WTC11 (cell line): ENCODE measurements at regions not wholly inside any gene's neighbourhood (a gene's known extent, or its start where the extent isn't known, plus 50 kb on each side); places are given as distances from the start of the nearest gene placed in this dataset.

ENCODE experiments used
- ELF4 ChIP-seq: sonication (generic); formaldehyde crosslinking; IDR thresholded peaks from 2 replicates; pipeline ENCODE4 v1.8.1; 2022; ENCODE audit warnings: low read depth, mild to moderate bottlenecking, moderate library complexity, missing genetic modification reagents
- ESRRA ChIP-seq: sonication (generic); formaldehyde crosslinking; IDR thresholded peaks from 2 replicates; pipeline ENCODE4 v1.8.1; 2022; ENCODE audit warnings: mild to moderate bottlenecking, missing genetic modification reagents, borderline replicate concordance
- IRF2 ChIP-seq: sonication (generic); formaldehyde crosslinking; IDR thresholded peaks from 2 replicates; pipeline ENCODE4 v1.8.0; 2022; ENCODE audit warnings: low read depth, missing genetic modification reagents, borderline replicate concordance
- TEAD4 ChIP-seq: sonication (generic); formaldehyde crosslinking; IDR thresholded peaks from 2 replicates; pipeline ENCODE4 v1.8.0; 2022; ENCODE audit warnings: mild to moderate bottlenecking, missing genetic modification reagents
- TF ChIP-seq, protein P1 (sequence below): sonication (generic); formaldehyde crosslinking; IDR thresholded peaks from 2 replicates; pipeline ENCODE4 v1.8.0; 2022; ENCODE audit warnings: mild to moderate bottlenecking, missing genetic modification reagents
- TF ChIP-seq, protein P2 (sequence below): fragments of 200-600 bp; IDR thresholded peaks from 2 replicates; pipeline ENCODE4 v1.8.0; 2022; ENCODE audit warnings: antibody characterized with exemption
- TF ChIP-seq, protein P3 (sequence below): sonication (generic); formaldehyde crosslinking; IDR thresholded peaks from 2 replicates; pipeline ENCODE4 v1.8.0; 2023; ENCODE audit warnings: missing genetic modification reagents, mild to moderate bottlenecking, borderline replicate concordance
- TF ChIP-seq, protein P4 (sequence below): sonication (generic); formaldehyde crosslinking; conservative IDR thresholded peaks from 2 replicates; pipeline ENCODE4 v1.8.1; 2022; ENCODE audit warnings: mild to moderate bottlenecking, missing genetic modification reagents

DNA sequence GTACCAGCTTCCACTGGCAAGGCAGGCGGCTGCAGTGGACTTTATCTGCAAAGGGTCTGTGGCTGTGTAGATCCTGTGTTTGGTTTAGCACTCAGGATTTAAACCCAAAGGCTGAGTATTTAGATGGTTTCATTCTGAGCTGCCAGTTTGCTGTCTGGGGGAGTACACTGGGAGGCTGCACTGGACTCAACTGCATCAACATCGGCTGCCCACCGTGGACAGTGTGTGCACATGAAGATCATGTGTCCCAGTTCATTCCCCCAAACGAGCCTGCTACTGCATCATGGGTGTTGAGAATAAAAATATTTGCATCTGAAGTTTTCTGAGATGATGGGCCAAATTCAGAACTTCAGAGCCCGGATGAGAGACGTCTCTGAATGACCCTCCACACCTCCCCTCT lies 328.6 kb upstream of the SHH start:
- TF ChIP-seq, protein P1, sequence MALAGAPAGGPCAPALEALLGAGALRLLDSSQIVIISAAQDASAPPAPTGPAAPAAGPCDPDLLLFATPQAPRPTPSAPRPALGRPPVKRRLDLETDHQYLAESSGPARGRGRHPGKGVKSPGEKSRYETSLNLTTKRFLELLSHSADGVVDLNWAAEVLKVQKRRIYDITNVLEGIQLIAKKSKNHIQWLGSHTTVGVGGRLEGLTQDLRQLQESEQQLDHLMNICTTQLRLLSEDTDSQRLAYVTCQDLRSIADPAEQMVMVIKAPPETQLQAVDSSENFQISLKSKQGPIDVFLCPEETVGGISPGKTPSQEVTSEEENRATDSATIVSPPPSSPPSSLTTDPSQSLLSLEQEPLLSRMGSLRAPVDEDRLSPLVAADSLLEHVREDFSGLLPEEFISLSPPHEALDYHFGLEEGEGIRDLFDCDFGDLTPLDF (CRISPR knock-in tag): no peak
- TF ChIP-seq, protein P2, sequence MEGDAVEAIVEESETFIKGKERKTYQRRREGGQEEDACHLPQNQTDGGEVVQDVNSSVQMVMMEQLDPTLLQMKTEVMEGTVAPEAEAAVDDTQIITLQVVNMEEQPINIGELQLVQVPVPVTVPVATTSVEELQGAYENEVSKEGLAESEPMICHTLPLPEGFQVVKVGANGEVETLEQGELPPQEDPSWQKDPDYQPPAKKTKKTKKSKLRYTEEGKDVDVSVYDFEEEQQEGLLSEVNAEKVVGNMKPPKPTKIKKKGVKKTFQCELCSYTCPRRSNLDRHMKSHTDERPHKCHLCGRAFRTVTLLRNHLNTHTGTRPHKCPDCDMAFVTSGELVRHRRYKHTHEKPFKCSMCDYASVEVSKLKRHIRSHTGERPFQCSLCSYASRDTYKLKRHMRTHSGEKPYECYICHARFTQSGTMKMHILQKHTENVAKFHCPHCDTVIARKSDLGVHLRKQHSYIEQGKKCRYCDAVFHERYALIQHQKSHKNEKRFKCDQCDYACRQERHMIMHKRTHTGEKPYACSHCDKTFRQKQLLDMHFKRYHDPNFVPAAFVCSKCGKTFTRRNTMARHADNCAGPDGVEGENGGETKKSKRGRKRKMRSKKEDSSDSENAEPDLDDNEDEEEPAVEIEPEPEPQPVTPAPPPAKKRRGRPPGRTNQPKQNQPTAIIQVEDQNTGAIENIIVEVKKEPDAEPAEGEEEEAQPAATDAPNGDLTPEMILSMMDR: no peak
- TF ChIP-seq ELF4 (CRISPR knock-in tag) (no peak), TEAD4 (CRISPR knock-in tag) (no peak), ESRRA (CRISPR knock-in tag) (no peak), IRF2 (CRISPR knock-in tag) (no peak)
- TF ChIP-seq, protein P3, sequence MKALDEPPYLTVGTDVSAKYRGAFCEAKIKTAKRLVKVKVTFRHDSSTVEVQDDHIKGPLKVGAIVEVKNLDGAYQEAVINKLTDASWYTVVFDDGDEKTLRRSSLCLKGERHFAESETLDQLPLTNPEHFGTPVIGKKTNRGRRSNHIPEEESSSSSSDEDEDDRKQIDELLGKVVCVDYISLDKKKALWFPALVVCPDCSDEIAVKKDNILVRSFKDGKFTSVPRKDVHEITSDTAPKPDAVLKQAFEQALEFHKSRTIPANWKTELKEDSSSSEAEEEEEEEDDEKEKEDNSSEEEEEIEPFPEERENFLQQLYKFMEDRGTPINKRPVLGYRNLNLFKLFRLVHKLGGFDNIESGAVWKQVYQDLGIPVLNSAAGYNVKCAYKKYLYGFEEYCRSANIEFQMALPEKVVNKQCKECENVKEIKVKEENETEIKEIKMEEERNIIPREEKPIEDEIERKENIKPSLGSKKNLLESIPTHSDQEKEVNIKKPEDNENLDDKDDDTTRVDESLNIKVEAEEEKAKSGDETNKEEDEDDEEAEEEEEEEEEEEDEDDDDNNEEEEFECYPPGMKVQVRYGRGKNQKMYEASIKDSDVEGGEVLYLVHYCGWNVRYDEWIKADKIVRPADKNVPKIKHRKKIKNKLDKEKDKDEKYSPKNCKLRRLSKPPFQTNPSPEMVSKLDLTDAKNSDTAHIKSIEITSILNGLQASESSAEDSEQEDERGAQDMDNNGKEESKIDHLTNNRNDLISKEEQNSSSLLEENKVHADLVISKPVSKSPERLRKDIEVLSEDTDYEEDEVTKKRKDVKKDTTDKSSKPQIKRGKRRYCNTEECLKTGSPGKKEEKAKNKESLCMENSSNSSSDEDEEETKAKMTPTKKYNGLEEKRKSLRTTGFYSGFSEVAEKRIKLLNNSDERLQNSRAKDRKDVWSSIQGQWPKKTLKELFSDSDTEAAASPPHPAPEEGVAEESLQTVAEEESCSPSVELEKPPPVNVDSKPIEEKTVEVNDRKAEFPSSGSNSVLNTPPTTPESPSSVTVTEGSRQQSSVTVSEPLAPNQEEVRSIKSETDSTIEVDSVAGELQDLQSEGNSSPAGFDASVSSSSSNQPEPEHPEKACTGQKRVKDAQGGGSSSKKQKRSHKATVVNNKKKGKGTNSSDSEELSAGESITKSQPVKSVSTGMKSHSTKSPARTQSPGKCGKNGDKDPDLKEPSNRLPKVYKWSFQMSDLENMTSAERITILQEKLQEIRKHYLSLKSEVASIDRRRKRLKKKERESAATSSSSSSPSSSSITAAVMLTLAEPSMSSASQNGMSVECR (CRISPR knock-in tag): no peak
- TF ChIP-seq, protein P4, sequence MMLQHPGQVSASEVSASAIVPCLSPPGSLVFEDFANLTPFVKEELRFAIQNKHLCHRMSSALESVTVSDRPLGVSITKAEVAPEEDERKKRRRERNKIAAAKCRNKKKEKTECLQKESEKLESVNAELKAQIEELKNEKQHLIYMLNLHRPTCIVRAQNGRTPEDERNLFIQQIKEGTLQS: no peak
